SKM-1 (cell line): ENCODE measurements at regions not wholly inside any gene's neighbourhood (a gene's known extent, or its start where the extent isn't known, plus 50 kb on each side); places are given as distances from the start of the nearest gene placed in this dataset.

Experiments
- DNase-seq: peaks from one replicate; lab custom pipeline; 2025; ENCODE audit not compliant: unreplicated experiment; lab: John Stamatoyannopoulos, UW

DNA sequence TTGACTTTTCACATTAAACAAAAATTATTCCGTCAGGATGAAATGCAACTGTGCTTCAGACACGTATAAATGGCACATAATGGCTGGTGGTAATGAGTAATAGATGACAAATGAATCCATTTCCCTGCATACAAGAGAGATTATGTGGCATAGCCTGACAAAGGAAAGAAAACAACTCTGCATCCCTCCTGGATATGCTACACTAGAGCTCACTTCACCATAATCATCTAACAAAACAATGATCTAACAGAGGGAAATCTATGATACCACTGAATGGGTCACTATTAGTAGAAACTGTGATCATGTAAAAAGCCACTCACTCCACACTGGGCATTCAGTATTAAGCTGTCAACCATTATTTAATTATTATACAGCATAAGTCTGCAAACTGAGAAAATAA, 1498.4 kb downstream of the EFNB2 start:
- DNase-seq = no peak

DNA sequence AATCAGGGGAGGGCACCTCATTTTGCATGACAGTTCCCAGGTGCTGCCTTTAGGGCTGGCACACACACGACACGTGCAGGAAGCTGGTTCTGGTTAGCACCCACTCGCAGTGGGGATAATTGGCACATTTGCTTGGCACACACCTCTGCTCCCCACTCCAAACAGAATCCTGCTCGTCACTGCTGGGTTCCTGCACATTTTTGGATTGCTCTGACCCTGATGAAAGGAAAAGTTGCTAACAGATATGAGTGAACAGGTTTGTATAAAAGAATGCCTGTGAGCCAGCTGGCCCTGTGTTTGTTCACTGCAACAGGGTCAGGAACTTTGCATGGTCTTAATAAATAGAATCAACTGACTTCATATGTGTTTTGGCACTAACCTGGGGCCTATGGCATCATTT, 1500.4 kb downstream of the EFNB2 start:
- no peak for DNase-seq

DNA sequence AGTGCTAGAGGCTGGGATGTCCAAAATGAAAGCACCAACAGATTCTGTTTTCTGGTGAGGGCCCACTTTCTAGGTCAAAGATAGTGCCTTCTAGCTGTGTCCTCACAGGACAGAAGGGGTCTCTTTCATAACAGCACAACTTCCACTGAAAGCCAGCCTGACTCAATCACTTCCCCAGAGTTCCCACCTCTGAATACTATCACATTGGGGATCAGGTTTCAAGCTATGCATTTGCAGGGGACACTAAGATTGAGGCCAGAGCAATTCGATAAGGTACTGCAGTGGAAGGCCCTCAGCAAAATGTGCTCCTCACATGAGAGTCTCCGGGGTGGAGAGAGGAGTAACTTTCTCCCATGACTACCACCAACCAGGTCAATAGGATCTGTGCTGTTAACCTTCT, 1501.5 kb downstream of the EFNB2 start:
- no peak for DNase-seq

DNA sequence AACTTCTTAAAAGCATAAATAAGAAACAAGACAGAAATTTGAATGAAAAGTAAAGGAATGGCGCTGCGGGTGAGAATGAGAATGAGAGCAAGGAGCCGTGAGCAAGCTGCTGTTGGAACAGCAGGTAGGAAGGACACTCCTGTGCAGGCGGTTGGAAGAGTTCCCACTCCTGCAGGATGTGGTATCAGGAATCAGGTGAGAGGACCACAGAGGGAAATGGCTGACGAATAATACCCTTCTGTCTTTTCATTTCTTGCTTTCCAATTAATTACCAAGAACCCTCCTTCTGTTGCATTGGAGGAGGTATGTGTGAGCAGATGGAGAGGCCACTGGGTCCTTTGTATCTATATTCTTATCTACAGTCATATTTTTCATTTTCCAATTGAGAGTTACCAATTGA, 1504.2 kb downstream of the EFNB2 start:
- no peak for DNase-seq

DNA sequence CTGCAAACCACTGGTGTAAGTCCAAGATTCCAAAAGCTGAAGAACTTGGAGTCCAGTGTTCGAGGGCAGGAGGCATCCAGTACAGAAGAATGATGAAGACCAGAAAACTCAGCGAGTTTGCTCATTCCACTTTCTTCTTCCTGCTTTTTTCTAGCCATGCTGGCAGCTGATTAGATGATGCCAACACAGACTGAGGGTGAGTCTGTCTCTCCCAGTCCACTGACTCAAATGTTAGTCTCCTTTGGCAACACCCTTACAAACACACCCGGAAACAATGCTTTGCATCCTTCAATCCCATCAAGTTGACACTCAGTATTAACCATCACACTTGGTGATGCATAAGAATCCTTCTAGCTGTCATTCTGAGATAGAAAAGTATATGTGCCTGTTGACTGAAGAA, 1504.6 kb downstream of the EFNB2 start:
- DNase-seq = no peak

DNA sequence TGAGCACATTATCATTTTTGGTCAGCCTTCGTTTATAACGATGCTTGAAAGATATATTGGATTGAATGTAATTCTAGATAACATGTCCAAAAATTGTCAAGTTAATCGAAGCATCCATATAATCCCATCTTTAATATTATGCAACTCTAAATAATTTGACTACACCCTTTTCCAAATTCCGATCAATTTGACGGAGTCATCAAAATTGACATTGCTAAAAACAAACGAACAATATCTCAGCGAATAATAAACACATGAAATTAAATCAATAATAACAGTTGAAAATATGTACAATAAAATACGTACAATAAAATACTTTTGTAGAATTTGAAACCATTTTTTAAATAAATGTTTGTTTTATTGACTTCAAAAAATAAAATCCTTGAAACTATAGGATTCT, 1516.4 kb downstream of the EFNB2 start:
- no peak for DNase-seq

DNA sequence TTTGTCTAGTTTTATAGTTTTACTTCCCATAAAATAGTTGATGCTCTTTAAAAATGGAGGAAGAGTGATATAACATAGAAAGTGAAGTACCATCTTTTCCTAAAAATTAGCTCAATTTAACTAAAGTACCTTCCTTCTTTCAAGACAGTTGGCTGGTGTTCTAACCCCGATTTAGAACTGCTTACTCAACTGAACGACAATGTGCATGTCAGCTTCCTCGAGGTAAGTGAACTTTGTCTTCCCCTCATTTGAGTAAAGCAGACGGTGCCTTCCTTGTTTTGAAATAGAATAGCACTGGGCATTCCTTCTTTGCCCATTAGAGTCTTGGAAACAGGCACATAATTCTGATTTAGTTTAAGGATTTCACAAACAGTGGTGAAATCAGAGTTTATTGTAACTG, 1519.2 kb downstream of the EFNB2 start:
- no peak for DNase-seq

DNA sequence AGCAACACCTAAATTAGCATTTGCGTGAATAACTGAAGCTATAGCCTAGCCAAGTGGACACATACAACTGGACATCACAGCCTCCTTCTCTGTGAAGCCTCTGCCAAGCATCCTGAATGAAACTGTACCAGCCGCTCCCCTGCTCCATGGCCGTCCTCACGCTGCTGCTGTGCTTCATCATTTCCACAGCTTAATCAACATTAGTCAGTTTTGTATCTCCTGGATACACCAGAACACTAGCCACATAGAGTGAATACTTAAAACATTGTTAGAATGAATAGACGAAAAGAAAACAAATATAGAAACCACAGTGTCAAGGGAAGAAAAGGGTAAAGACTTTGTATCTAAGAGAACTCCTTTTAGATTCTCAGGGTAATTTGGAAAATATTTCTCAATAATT, 1526.9 kb downstream of the EFNB2 start:
- no peak for DNase-seq

DNA sequence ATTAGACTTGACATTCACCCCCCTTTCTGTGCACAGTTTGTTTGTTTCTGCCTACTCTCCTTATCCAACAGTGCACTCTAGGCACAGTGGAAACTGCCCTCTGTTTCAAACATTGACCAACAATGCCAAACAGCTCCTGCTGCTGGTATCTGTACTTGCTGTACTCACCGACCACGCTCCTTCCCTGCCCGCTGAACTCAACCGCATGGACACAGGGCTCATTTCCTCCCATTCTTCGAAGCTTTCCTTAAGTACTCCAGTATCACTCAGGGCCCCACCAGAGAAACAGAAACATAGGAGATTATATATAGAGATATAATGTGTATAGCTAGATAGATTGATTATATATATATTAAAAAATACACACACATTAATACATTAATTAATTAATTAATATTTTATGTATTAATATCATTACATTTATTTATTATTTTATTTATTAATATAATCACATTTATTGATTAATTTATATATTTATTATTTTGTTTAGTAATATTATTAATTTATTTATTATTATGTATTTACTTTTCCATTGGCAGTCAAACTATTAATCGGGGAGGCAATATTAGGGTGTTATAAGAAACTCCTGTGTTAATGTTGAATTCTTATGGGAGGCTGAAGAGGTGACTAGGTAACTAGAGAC, 1528.2 kb downstream of the EFNB2 start:
- no peak for DNase-seq

DNA sequence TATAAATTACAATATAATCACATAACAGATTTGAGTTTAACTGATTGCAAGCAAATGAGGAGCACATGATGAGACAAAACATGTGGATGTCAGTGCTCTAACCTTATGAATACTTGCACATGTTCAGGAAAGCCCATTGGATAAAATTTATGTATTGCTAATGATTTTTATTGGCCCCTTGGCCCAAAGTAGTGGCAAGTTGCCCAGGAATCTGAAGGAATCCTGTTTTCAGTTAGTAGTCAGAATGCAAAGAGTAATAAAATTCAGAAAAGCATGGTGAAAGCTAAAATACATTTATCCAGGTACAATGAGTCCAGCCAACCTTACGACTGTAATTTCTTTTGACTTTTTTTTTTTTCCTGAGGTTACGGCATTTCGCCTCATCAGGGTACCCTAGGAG, 1539.4 kb downstream of the EFNB2 start:
- no peak for DNase-seq

DNA sequence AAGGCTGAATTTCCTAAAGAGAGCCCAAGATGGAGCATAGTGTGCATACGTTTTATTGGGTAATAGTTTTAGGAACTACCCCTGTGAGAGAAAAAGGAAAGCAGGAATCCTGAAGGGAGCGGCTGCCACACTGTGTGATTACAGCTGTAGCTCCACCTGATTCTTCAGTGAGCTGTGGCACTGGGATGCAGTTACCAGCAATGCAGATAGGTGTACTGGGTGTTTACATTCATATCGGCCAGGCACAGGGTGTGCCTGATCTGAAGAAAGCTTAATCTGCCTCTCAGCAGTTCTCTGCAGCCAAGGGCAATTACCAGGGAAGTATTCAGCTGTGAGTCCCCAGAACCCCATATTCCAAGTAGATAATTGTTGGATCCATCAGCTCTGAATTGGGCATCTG, 1541.8 kb downstream of the EFNB2 start:
- no peak for DNase-seq

DNA sequence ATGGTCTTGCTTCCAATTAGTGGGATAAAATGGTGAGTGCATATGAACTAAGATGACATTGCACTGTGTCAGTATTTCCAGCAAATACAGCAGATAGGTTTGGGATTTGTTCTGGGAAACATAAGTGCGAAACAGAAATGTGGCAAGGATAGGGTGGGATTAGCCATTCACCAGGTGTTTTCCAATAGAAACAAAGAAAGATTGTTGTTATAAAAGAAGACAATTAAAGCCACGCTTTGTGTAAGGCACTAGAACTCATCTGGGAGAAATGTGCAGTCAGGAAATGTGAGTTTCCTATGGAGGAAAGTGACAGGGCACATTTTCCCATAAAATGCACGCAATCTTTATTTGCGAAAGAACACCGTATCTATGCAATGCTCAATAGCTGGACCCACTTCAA, 1547.8 kb downstream of the EFNB2 start:
- no peak for DNase-seq

DNA sequence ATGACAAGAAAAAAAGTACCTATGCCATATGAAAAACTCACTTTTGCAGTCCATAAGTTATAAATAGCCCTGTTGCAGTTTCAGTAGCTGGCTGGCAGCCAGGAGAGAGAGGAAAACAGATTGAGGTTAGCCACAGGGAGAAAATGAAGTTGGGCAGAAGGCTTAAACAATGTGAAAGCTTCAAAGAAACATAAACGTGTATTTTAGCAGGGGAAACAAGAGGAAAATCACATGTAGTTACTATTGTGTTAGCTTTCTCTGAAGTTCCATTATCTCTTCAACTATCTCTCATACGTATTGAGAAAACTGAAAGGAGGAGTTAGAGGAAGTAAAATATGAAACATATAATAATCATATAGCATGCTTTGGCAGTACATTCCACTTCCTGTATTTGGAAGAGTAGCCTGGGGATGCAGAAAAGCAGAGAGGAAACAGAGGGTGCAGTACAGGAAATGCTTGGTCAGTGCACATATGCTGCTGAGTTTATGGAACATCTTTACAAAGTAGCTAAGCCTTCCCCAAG, 1551.1 kb downstream of the EFNB2 start:
- DNase-seq = peak; percentile 82

DNA sequence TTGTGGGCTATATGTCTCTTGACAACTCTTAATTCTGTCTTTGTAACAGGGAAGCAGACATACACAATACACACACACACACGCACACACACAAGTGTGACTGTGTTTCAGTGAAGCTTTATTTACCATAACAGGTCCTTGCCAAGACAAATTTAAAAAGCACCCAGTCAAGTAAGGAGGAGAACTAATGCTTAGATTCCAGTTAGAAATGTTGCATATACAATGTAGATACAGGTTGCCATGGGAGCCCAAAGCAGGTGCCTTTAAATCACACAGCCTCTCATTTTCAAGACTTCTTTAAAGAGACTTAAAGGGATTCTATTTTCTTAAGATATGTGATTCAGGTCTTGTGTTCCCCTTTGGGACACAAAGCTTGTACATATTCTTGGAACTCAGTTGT, 1551.9 kb downstream of the EFNB2 start:
- DNase-seq = no peak

DNA sequence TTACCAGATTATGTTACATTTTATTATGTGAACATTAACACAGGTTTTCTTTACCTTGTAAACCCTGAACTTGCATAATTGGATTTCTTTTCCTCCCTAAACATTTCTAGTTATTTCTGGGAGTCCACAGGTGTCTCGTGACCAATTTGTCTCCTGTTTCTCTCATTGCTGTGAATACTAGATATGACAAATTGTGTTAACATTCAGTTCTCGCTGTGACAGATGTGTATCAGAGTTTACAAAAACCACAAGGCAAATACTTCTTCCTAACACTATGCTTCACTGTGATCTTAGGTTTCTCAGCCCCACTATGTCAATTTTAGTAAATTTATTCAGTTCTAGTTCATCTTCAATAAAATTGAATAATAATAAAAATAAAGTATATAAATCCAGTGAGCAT, 1554.9 kb downstream of the EFNB2 start:
- no peak for DNase-seq

DNA sequence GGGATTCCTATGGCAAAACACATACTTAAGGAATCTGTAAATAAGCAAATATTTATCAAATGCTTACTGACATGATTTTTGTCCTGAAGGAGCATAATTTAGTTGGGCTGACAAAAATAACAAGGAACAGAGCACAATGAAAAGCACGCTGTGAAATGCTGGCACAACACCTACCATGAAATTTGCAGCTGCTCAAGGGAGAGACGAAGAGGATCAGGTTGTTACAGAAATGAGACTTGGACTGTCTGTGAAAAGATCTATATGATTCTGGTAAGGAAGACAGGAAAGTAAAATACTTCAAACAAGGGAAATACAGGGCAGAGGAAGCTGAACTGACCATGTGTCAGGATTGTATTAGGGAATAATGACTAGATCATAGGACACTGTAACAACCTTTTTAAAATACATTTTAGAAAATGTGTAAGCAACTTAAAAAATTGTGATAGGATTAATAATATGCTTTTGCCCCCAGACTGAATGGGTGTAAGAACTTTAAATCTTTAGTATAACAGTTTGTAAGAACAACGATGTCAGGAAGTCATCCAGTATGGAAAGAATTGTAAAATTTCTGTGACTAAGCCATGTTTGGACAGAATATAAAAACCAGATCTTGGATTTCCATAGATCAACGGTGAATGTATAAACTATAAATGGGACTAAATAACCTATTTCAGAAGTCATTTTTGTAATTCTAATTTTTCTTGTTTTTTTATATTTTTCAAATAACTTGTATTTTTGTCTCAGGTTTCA, 1556.0 kb downstream of the EFNB2 start:
- DNase-seq = no peak

DNA sequence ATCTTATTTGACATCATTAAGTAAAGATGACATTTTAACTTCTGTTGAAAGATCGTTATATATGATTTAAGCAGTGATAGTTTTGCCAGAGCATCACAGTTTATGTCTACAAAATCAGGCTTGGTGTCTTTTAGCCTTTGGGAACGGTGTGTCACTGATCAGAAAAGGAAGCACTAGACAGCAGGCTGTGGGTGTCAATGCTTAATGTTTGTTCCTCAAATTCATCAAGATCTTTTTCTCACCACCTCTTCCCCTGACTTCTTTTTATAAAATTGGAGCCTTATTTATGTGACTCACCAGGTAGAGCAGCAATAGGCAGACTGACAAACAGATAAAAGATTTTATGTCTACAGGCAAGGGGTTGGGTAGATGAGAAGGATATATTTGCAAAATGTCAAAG, 1558.5 kb downstream of the EFNB2 start:
- no peak for DNase-seq

DNA sequence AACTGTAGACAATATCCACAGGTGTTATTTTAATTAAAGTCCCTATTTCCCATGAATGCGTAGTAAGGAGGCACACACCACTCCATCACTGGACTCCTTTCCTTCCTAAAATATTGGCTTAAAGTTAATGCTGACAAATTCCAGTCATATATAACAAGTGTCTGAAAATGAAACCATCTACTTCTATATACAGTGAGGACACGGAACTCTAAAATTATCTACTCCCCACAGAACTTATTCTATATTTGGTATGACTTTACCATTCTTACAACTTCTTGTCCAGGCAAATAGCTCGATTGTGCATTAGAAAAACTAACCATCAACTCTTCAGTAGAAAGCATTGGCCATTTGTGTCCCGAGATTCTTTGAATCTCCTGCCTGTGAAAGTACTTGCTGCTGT, 1560.2 kb downstream of the EFNB2 start:
- no peak for DNase-seq

DNA sequence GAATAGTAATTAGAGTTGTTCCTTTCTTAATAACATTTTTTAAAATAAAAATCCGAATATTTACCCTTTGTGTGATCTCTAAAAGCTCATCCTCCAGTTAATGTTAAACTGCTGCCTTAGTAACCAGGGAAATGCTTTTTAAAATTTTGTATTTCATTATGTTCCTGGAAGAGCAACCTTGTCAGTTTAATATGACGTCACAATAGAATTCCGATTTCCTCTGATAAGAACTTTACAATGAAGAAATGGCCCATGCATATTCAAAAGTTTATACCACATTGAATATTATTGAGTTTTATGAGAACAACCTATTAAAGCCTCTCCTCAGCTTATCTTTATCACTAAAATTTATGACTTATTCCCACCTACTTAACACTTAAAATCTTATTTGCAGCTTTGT, 1566.6 kb downstream of the EFNB2 start:
- no peak for DNase-seq

DNA sequence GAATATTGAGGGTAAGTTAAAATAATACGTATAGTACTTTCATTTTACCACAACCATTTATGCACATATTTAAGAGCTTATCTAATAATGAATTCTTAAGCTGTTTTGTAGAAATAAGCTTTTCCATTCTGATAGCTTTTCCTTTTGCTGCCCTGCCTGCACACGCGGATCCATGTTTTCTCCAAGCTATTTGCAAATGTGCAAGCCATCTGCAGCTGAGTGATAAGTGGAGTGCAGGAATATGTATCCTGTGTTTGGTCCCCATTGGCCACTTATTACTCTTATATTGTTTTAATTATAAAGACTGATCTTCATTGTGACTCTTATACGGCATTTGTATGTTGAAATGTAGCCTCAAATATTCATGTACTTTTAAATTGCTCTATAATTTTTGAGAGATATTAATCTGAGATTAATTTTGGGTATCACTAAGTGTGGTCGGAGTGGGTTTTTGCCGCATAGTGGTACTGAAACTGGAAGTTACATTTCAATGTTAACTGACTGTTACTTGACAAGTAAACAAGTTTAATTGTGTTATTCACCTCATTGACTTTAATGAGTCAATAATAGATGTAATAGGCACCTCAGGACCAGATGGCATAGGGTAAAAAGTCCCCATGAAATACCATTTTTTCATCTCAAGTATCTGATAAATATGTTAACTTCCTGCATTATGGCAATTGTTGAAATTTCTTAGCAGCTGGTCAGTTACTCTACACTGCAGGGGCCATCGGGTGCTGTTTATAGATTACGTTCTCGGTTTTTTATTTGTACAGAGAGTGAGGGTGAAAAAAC, 1567.4 kb downstream of the EFNB2 start:
- no peak for DNase-seq

DNA sequence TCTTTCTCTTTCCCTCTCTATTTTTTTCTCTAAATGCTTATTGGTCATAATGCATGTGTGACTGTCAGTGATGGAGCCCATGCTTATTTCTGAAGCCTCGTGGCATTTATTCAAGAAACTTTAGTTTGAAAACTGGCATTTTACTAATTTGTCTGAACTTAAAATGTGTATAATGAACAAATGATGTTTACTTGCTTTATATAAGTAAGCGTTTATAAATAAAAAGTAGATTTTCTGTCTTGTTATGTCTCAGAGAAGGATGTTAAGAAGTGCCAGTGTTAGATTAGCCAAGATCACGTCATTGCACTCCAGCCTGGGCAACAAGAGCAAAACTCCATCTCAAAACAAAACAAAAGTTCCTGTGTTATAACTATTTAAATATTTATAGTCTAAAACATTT, 1568.1 kb downstream of the EFNB2 start:
- no peak for DNase-seq

DNA sequence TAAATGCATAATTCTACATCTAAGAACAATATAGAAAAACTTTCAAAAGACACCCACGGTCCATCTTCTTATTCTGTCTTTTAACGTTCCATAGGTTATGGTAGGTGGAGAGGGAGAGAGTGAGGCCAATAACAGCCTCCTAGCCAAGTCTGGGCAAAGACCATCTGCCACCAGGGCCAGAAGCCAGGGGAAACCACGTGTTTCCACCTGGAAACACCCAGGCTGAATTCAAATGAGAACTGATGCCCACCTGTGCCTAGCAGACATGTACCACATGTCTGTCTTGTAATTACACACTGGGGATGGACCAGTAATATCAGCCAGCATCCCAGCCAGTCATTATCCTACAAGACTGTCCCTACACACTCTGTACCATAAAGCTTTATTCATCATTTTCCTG, 1573.1 kb downstream of the EFNB2 start:
- DNase-seq = no peak
